ENCODE measurements at regions not wholly inside any gene's neighbourhood (a gene's known extent, or its start where the extent isn't known, plus 50 kb on each side); places are given as distances from the start of the nearest gene placed in this dataset.

DNA sequence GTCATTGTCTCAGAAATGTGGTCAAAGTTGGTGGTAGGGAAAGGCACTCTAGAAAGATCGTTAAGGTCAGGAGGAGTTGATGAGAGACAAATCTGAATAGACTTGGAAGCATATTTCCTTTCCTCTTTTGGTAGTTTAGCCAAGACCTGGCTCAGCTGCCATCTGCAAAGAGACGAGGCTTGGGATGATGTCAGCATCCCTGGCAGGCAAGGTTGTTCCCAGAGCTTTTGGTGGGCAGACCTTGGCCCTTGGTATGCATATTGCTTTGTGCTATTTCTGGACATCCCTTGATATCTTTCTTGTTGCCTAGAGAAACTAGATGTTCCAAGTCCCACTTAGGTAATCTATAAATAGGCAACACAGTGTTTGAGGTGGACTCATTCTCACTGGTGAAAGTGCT is 82.4 kb upstream of the NAF1 start:
- no peak for TF ChIP-seq ELF1 (IDR thresholded peaks at IDR 0.05; ENCODE audit: borderline replicate concordance, low read depth)
- TF ChIP-seq, protein P1, sequence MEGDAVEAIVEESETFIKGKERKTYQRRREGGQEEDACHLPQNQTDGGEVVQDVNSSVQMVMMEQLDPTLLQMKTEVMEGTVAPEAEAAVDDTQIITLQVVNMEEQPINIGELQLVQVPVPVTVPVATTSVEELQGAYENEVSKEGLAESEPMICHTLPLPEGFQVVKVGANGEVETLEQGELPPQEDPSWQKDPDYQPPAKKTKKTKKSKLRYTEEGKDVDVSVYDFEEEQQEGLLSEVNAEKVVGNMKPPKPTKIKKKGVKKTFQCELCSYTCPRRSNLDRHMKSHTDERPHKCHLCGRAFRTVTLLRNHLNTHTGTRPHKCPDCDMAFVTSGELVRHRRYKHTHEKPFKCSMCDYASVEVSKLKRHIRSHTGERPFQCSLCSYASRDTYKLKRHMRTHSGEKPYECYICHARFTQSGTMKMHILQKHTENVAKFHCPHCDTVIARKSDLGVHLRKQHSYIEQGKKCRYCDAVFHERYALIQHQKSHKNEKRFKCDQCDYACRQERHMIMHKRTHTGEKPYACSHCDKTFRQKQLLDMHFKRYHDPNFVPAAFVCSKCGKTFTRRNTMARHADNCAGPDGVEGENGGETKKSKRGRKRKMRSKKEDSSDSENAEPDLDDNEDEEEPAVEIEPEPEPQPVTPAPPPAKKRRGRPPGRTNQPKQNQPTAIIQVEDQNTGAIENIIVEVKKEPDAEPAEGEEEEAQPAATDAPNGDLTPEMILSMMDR (IDR thresholded peaks at IDR 0.05 in 2 of 3, conservative IDR thresholded peaks at IDR 0.05 in 1 of 3; ENCODE audit: borderline replicate concordance in 1 of 3, insufficient read depth in 1 of 3, low read depth in 2 of 3, low read length in 2 of 3) = no peak
- TF ChIP-seq SP1 (IDR thresholded peaks at IDR 0.05; ENCODE audit: low read depth) = no peak
- TF ChIP-seq EZH2 (IDR thresholded peaks at IDR 0.05) = no peak
- no peak for TF ChIP-seq TCF7L2 (IDR thresholded peaks at IDR 0.05; ENCODE audit: borderline replicate concordance, extremely low read depth, insufficient read depth, insufficient read length)
- TF ChIP-seq, protein P2, sequence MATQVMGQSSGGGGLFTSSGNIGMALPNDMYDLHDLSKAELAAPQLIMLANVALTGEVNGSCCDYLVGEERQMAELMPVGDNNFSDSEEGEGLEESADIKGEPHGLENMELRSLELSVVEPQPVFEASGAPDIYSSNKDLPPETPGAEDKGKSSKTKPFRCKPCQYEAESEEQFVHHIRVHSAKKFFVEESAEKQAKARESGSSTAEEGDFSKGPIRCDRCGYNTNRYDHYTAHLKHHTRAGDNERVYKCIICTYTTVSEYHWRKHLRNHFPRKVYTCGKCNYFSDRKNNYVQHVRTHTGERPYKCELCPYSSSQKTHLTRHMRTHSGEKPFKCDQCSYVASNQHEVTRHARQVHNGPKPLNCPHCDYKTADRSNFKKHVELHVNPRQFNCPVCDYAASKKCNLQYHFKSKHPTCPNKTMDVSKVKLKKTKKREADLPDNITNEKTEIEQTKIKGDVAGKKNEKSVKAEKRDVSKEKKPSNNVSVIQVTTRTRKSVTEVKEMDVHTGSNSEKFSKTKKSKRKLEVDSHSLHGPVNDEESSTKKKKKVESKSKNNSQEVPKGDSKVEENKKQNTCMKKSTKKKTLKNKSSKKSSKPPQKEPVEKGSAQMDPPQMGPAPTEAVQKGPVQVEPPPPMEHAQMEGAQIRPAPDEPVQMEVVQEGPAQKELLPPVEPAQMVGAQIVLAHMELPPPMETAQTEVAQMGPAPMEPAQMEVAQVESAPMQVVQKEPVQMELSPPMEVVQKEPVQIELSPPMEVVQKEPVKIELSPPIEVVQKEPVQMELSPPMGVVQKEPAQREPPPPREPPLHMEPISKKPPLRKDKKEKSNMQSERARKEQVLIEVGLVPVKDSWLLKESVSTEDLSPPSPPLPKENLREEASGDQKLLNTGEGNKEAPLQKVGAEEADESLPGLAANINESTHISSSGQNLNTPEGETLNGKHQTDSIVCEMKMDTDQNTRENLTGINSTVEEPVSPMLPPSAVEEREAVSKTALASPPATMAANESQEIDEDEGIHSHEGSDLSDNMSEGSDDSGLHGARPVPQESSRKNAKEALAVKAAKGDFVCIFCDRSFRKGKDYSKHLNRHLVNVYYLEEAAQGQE (IDR thresholded peaks at IDR 0.05; ENCODE audit: low read depth) = no peak
- TF ChIP-seq EGR1 (IDR thresholded peaks at IDR 0.05; ENCODE audit: low read depth) = no peak

Data from HCT116 (cell line).